Right hindlimb (tissue), 1 donor: ENCODE measurements at regions not wholly inside any gene's neighbourhood (a gene's known extent, or its start where the extent isn't known, plus 50 kb on each side); places are given as distances from the start of the nearest gene placed in this dataset.
A peak's percentile ranks its signal among the peaks of the same experiment; 100 is the strongest.

ENCODE experiments used
- DNase-seq: peaks from one replicate; pipeline ENCODE4 v3.0.0-alpha.2; 2018

DNA sequence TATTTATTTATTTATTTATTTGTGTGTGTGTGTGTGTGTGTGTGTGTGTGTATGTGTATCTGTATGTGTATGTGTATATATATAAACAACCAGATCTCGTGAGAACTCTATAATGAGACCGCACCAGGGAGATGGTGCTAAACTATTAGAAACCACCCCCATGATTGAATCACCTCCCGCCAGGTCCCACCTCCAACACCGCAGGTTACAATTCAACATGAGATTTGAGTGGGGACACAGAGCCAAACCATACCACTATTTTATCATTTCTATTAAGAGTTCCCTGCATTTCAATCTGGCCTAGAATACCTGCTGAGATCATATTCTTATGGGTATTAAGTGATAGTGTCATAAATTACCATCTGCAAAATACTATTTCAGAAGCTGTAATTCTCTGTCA lies 243.8 kb upstream of the PLEKHG7 start:
- no peak for DNase-seq

DNA sequence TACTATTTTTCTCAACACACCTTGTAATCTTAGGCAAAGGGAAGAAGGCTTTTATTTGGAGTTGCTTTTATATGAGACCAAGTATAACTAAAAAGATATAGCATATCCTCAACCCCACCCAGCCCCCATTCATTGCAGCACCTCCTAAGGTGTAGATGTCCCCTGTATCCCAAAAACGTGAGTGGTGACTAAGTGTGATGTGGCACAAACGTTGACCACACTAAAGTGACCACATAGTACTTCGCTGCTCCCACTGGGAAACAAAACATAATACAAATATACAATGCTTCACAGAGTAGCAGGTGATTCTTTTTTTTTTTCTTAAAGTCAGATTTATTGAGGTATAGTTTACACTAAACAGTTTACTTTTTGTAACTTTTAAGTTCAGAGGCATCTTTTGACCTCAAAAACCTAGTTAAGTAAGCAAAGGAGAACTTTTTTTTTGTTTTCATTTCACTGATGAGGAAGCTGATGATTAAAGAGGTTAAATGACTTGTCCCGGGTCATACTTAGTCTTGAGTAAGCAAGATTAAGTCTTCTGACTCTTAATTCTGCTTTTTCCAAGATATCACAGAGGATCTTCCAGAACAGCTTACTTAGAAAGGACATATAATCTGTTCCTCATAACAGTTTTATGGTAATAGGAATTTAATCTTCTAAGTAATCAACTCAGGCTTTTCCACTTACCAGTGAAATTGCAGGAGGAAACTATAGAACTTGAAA lies 245.2 kb upstream of the PLEKHG7 start:
- no peak for DNase-seq

DNA sequence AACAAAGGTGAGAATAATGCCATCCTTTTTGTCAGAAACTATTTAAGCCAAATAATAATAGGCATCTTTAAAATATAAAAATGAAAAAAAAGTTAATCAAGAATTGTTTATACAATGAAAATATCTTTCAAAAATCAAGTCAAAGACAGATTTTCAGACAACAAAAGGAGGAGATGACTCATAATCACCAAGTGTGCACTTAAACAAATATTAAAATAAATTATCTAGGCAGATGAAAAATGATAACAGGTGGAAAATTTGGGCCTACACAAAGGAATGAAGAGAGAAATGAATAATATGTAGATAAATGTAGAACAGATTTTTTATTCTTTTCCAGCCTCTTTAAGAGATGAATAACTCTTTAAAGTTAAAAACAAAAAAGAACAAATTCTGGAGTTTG lies 250.0 kb upstream of the PLEKHG7 start:
- no peak for DNase-seq

DNA sequence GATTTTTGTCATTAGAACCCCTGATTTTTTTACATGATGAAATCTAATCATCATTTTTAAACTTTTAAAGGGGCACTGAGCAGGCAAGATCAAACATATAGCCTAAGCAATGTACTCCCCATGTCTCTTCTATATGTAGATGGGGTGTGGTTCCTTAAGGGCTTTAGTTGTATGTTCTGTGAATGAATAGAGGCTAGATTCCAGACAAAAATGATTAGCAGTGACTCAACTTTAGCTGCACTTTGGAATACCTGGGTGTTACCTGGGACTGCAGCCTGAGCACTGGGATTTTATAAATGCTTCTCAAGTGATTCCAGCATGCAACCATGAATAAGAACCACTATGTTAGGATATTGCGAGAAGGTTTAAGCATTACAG lies 256.7 kb upstream of the PLEKHG7 start:
- no peak for DNase-seq

DNA sequence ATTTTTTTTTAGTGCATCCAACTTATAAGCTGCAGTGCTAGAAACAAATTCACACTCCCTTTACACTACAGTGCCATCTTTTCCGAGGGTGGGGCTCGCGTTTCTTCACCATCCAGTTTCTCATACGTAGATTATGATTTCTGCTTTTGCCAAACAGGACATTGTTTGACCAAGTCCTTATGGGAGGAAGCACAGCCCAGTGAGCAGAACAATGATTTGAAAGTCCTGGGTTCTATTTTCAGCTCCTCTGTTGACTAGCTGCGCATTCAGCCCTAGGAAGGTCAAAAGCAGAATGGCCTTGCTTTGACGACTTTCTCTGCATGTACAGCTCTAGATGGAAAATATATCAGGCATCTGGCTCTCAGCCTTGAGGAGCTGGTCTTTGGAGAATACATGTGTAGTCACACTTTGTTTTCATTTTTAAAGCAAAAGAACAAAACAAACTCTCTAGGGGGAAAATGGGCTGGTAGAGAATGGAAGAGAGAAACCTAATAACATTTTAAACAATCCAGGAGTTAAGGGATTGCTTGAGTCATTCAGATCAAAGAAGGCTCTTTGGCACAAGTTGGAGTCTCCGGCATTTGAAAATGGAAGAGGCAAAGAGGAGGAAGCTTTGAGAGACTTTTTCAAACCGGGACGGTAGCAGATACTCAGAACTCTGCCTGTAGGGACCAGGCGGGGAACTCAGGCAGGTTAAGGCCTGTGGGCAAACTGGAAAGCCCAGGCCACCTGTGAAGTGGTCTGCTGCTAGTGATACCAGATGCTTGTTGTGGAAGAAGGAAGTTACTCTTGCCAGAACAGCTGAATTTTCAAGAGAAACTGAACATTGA lies 257.3 kb upstream of the PLEKHG7 start:
- DNase-seq, result peak; percentile 36

DNA sequence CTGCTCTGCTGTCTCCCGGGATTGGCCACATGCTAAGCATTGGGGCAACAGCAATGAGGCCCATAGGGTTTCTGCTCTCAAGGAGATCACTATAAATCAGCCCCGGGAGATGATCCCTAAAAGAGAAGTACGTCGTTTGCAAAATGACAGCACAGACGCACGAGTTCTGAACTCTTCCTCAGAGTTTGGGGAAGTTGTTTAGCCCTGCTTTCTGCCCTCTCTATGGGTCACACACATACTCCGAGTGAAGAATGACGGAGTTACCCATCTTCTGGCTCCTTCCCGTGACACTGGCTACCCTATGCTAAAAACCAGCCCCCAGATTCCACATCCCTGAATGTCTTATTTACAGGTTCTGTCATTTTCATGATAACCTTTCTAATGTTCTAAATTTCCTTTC lies 258.0 kb upstream of the PLEKHG7 start:
- DNase-seq, result no peak

DNA sequence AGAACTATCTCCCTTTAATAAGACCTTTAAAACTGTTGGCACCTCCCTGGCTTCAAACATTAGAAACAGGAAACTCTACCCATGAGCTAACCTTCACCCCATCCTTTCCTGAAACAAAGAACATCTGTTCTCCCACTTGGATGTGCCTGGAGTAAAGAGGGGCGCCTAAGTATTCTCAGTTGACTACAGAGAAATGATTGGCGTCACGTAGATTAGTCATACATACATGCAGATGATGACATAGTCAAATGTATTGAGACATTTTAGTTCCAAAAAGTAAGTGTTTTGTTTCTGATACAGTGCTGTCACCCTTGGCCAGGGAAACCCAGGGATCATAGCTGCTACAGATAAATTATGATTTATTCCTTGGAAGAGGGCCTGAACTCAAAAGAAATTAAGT lies 260.0 kb upstream of the PLEKHG7 start:
- no peak for DNase-seq

DNA sequence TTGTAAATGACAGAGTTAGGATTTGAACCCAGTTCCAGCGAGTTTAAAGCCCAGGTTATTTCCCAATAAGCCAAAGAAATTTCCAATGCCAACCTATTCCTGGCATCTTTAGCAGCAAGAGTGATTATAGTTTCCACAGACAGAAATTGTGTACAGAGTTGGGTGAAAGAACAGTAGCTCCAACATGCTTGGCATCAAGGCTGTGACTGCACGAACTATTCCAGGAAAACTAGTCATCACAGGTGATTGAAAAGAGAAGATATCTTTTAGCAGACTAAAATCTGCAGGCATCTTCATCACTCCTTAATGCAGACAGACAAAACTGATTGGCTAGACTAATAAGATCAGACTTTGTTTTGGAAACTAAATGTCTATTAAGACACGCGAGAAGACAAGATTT lies 262.7 kb upstream of the PLEKHG7 start:
- DNase-seq, result no peak

DNA sequence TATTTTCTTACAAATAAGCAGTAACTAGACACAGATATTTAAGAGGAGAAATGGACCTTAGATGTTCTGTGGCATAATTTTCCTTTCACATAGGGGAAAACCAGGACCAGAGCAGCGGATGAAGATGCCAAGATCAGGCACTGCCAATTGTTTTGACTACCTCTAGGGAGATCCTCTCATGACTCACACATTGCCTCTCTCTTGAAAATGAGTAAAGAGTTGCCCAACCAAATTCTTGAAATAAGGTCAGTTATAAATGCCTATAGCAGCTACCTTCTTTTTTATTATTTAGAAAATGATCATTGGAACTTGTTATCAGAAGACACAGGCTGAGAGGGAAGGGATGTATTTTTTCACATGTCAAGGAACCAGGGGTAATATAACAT lies 263.4 kb upstream of the PLEKHG7 start:
- DNase-seq, result no peak

DNA sequence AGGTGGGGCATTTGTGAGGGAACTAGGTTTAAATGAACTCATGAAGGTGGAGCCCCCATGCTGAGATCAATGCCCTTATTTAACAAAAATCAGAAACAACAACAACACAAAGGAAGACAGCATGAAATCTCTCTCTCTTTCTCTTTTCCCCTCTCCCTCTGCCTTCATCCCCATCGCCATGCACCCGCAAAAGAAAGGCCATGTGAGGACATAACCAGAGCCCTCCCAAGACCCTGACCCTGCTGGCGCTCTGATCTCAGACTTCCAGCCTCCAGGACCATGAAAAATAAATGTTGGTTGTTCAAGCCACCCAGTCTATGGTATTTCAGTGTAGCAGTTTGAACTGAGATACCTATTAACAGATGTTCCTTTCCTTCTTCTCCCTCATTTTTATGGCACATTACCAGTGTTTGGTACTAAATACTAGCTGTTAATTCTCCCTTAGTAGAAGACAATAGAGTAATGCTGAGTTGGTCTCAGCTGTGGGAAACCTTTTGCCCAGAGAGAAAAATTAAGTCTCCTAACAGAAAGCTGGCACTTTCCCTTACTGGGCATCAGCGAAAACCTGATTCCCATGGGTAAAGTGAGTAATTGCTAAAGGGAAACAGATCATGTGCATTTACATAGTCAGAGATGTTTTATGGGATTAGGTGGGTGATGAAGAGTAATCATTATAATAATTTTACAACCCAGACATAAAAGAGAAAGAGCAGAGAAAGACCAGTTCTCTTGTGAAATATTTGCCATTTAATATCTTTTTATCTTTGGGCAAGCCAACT lies 264.0 kb upstream of the PLEKHG7 start:
- DNase-seq, result no peak

DNA sequence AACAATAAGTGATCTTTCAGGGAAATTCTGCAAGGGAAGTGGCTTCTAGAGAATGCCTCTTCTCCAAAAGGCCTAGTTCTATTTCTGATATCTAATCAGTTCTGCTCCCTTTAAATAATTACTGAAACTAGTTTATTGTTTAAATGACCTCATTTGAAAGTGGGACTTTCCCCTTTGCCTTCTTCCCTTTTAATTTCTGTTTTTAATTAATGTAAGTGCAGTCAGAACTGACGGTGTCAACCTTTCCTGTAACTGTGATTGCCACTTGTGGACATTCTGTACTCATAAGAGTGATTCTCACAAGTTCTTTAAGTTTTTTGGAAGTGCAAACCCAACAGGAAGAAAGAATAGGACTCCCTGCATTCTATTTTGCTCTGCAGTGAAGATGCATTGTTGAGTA lies 265.3 kb upstream of the PLEKHG7 start:
- no peak for DNase-seq

DNA sequence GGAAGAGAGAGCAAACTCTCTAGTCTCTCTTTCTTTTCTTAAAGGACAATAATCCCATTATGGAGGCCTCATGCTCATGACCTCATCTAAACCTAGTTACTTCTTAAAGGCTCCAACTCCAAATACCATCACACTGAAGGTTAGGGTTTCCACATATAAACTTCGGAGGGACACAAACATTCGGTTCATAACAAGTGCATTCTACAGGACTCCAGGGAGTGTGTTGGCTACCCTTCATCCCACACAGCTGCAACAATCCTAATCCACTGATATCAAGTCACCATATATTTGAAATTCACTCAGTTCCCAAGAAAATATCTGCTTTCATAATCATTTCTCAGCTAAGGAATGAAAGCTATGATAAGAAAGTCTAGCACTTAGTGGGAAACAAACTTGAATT lies 265.9 kb upstream of the PLEKHG7 start:
- no peak for DNase-seq

DNA sequence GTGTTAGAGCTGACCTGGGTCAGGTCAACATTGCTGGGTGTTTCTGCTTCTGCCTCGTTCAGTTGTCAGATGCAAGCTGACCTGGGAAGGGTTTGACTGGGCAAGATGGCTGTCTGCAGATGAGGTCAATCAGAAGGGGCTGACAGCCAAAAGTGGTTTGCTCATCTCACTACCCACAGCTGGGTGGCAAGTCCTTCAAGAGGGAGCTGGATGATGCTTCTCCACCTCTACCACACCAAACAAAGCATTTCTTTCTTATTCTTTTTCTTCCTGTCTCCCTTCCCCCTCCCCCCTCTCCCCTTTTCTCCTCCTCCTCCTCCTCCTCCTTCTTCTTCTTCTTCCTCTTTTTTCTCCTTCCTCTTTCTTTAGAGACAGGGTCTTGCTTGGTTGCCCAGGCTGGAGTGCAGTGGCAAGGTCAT lies 268.2 kb upstream of the PLEKHG7 start:
- DNase-seq, result no peak

DNA sequence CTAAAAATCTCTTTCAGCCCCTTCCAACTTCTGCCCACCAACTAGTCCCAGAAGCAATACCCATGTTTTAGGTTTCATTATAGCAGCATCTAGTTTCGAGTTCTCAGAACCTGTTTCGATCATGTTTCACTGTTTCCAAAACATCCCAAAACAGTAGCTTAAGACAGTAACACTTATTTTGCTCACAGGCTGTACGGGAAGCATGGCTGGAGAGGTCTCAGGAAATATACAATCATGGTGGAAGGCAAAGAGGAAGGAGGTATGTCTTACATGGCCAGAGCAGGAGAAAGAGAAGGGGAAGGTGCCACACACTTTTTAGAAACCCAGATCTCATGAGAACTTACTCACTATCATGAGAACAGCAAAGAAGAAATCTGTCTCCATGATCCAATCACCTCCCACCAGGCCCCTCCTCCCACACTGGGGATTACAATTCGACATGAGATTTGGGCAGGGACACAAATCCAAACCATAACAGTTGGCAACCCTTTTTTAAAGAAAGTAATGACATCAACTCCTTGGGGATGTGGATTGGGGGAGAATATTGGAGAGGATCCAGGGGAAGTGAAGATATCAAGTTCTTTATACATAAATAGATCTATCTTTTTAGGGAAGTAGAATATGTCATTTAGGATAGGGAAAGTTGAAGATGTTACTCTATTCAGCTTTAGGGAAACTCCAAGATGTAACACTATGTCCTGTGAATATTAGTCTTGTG lies 269.9 kb upstream of the PLEKHG7 start:
- no peak for DNase-seq

DNA sequence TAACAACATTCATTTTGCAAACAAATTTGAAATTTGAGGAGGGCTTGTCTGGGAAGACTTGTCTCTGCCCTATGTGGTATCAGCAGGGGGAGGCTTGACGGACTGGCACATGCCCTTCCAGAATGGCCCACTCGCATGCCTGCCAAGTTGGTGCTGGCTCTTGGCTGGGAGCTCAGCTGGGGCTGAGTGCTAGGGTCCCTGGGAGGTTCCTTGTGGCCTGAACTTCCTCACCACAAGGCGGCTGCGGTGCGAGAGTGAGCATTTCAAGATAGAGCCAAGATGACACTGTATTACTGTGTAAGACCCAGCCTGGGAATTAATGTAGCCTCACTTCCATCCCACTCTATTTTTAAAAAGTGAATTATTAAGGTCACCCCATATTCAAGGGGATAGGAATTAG lies 271.6 kb upstream of the PLEKHG7 start:
- peak; percentile 34 for DNase-seq

DNA sequence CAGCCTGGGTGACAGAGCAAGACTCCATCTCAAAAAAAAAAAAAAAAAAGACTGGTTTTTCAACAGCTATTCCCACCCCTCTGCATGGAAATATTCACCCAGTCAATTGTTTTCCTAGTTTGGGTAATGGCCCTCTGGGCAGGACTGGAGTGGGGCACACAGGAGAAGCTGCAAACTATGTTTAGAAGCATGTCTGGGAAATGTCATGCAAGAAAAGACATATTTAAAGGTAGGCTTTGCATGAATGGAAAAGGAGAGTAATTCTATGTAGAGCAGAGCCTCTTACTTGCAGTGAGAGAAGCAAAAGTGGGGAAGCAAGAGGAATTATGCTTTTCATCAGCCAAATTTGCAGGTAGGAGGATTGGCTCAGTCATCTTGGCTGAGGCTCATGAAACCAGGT lies 276.5 kb upstream of the PLEKHG7 start:
- DNase-seq, result no peak

DNA sequence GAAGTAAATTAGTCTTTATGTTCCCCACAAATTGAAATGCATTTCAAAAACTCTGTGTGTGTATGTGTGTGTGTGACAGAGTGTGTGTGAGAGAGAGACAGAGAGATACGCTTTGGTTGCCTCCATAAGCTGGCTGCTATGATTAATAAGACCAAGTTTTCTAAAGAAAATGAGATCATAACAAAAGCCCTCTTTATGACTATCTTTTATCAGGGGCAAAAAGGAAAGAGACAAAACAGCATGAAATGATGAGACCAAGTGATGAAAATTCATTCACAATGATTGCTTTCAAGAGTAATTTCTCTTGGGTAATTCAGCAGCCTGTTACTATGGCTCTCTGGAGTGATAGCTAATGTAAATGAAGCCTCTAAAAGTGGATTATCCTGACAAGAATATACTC lies 277.6 kb upstream of the PLEKHG7 start:
- no peak for DNase-seq

DNA sequence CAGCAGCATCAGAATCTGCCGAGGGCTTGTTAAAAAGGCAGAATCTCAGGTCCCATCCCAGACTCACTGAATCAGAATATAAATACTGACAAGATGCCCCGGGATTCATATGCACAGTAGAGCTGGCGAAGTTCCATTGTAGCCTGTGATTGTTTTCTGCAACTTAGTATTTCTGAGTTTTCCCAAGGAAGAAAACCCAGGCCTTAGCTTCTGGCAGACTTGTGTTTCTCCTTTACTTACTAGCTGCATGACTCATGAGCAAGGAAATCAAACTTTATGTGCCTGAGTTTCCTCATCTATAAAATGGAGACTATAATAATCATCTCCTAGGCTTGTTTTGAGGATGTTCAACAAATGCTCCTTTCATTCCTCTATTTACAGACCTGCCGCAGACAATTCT lies 278.5 kb upstream of the PLEKHG7 start:
- no peak for DNase-seq

DNA sequence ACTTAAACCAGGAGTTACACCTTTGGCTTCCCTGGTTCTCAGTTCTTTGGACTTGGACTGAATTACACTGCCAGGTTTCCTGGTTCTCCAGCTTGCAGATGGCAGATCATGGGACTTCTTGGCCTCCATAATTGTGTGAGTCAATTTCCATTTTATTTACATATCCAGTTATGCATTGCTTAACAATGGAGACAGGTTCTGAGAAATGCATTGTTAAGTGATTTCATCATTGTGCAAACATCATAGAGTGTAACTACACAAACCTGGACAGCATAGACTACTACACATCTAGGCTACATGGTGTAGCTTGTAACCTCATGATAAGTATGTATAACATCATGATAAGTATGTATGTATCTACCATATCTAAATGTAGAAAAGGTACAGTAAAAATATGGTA lies 276.1 kb upstream of the BTG1 start:
- DNase-seq, result no peak

DNA sequence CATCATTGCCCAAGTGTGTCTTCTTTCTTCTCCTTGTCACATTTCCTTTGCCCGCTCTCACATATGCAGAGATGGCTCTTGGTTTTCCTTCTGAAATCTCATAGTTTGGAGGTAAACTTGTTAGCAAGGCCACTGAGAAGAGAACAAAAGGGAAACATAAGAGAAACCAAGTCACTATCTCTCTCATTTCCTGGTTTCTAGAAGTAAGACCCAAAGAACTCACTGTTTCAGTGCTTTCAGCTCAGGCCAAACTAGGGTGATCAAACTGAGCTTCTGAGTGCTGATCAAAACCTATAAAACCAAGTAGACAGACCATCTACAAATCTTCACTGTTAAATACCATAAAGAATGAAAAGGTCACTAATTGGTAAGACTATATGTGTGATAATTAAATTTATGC lies 275.4 kb upstream of the BTG1 start:
- no peak for DNase-seq

DNA sequence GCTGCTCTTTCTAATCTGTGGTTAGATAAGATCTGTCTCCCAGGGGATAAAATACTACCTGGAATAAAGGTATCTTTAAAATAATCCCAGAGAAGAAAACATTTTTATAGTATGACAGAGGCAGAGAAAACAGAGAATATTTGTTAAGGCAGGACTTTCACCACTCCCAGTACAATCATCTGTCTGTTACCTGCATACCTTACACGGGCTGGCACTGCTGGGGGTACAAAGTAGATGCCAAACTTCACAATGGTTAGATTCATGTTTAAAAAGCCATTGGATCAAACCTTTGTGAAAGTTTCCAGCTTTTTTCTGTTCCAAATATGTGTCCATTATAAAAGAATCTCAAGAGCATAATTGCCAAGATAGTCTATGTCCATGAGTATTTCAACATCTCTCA lies 273.6 kb upstream of the BTG1 start:
- no peak for DNase-seq

DNA sequence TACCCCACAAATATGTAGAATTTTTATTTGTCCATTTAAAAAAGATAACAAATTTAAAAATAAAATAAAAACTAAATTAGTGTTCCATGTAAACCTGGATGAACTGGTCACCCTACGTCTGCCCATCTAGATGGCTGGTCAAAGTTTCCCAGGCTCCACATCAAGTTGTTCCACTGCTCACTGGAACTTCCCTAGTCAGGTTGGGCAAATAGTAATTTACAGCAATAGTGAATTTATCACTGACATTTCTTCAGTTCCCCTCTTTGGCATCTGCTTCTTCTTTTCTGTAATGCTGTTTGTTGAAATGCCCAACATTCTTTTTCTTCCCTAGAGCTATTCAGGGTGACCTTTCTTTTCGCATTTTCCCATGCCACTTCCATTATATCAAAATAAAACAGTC lies 272.7 kb upstream of the BTG1 start:
- no peak for DNase-seq

DNA sequence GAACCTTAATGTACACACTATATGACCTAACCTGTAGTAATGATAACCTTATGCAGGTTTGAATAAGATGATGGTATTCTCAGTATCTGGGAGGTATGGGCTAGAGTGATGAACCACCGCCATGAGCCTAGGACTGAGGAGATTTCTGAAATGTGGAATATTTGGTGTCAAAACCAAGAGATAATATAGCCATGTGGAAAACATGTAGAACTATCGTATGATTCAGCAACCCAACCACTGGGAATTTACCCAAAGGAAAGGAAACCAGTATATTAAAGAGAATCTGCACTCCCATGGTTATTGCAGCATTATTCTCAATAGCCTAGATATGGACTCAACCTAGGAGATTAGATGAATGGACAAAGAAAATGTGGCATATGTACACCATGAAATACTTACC lies 271.7 kb upstream of the BTG1 start:
- no peak for DNase-seq
